ENCODE measurements at regions not wholly inside any gene's neighbourhood (a gene's known extent, or its start where the extent isn't known, plus 50 kb on each side); places are given as distances from the start of the nearest gene placed in this dataset.

GRCh38 chr5:87948486-87948885 lies 320.2 kb downstream of the TMEM161B start:
- DNase-seq (ENCODE audit: low spot score in 2 of 2), result no peak
- WGBS, 2 donors, result 86 to 90% methylated on average over 2 of the region's 2 CpGs

GRCh38 chr5:87946271-87946670 lies 322.4 kb downstream of the TMEM161B start:
- no peaks in the 10 kb centered on the region for H3K4me1 ChIP-seq
- TF ChIP-seq POLR2A (IDR thresholded peaks at IDR 0.05), result no peak
- TF ChIP-seq CTCF (IDR thresholded peaks at IDR 0.05), result no peak
- TF ChIP-seq EP300 (IDR thresholded peaks at IDR 0.05), result no peak
- WGBS, 2 donors, result 51 to 60% methylated on average over 4 of the region's 4 CpGs
- no peak overlapping the region for H3K27ac ChIP-seq
- H3K36me3 ChIP-seq, result no peaks in the 10 kb centered on the region
- no peak overlapping the region for H3K4me3 ChIP-seq
- DNase-seq (ENCODE audit: low spot score in 2 of 2), result no peak
- no peaks in the 10 kb centered on the region for H3K27me3 ChIP-seq
- H3K9me3 ChIP-seq, result no peaks in the 10 kb centered on the region

More at GRCh38 chr5:87948486-87948885, 320.2 kb downstream of the TMEM161B start:
- H3K4me3 ChIP-seq, result no peak overlapping the region
- TF ChIP-seq EP300 (IDR thresholded peaks at IDR 0.05), result no peak
- TF ChIP-seq CTCF (IDR thresholded peaks at IDR 0.05), result no peak
- no peak for TF ChIP-seq POLR2A (IDR thresholded peaks at IDR 0.05)
- H3K36me3 ChIP-seq, result no peaks in the 10 kb centered on the region
- no peaks in the 10 kb centered on the region for H3K4me1 ChIP-seq
- H3K27me3 ChIP-seq, result no peaks in the 10 kb centered on the region
- H3K27ac ChIP-seq, result no peak overlapping the region
- H3K9me3 ChIP-seq, result no peaks in the 10 kb centered on the region

DNA sequence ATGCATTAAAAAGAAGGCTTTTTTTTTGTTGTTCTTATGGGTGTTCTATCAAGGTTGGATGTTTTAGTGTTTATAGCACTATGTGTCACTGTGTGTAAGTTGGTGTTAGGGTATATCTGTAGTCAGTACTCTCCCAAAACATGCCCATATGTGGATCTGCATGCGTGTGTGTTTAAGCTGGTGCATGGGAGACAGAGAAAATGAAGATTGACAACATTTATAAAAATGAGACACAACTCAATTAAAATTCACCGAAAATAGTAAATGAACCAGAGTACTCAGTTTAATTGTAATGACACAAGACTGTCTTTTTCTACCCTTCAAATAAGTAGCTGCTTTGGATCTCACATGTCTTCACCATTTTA lies 323.4 kb downstream of the TMEM161B start:
- H3K36me3 ChIP-seq, result no peaks in the 10 kb centered on the region
- no peaks in the 10 kb centered on the region for H3K27me3 ChIP-seq
- no peaks in the 10 kb centered on the region for H3K4me1 ChIP-seq
- no peak overlapping the region for H3K4me3 ChIP-seq
- H3K9me3 ChIP-seq, result no peaks in the 10 kb centered on the region
- no peak overlapping the region for H3K27ac ChIP-seq
- TF ChIP-seq CTCF (IDR thresholded peaks at IDR 0.05) (no peak), POLR2A (IDR thresholded peaks at IDR 0.05) (no peak), EP300 (IDR thresholded peaks at IDR 0.05) (no peak)
- WGBS, 2 donors, result 87 to 91% methylated on average over 2 of the region's 2 CpGs
- DNase-seq (ENCODE audit: low spot score in 2 of 2), result no peak

DNA sequence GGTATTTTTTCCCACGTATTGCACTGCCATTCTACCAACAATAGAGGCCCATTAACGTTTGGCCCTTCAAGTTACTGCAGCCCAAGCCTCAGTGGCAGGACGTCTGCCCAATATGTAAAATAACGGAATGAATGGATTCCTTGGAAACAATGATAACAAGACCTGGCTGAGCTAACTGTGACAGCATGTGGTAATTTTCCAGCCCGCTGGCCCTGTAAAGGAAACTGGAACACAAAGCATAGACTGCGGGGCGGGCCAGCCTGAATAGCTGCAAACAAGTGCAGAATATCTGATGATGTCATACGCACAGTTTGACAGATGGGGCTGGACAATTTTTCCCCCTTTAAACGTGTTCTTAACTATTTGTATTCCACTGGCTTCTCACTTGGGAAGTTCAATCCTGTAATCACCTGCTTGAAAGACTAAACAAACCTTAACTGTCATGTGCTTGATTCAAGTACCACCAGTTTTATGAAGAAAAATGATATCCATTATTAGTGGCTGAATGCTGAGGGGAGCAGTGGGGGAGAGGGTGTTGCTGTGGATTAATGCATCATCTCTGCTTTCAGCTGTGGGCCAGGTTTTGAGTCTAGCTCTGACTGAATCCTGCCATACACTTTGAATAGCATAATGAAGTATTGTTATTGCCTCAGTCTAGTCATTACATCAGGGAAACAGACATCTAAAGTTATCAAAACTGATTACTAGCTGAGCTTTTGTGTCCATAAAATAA lies 323.9 kb downstream of the TMEM161B start:
- no peak overlapping the region for H3K4me3 ChIP-seq

GRCh38 chr5:87940775-87941174 lies 327.9 kb downstream of the TMEM161B start:
- Histone ChIP-seq H3K4me1 (no peaks in the 10 kb centered on the region), H3K9me3 (no peaks in the 10 kb centered on the region), H3K27me3 (no peaks in the 10 kb centered on the region), H3K4me3 (no peak overlapping the region), H3K27ac (no peak overlapping the region), H3K36me3 (no peaks in the 10 kb centered on the region)
- 66 to 69% methylated on average over 4 of the region's 4 CpGs for WGBS, 2 donors
- no peak for DNase-seq (ENCODE audit: low spot score in 2 of 2)
- no peak for TF ChIP-seq POLR2A (IDR thresholded peaks at IDR 0.05)
- no peak for TF ChIP-seq EP300 (IDR thresholded peaks at IDR 0.05)
- TF ChIP-seq CTCF (IDR thresholded peaks at IDR 0.05), result no peak

More for the DNA sequence above, 323.9 kb downstream of the TMEM161B start:
- no peak for DNase-seq (ENCODE audit: low spot score in 2 of 2)
- Histone ChIP-seq H3K27me3 (no peaks in the 10 kb centered on the region), H3K4me1 (no peaks in the 10 kb centered on the region), H3K9me3 (no peaks in the 10 kb centered on the region), H3K27ac (no peak overlapping the region), H3K36me3 (no peaks in the 10 kb centered on the region)
- 27 to 31% methylated on average over 9 of the region's 9 CpGs for WGBS, 2 donors
- no peak for TF ChIP-seq POLR2A (IDR thresholded peaks at IDR 0.05)
- peak in 1 of 2 donors; percentile 18 for TF ChIP-seq EP300 (IDR thresholded peaks at IDR 0.05)

All from tibial nerve (tissue), 4 donors.